ENCODE measurements at regions not wholly inside any gene's neighbourhood (a gene's known extent, or its start where the extent isn't known, plus 50 kb on each side); places are given as distances from the start of the nearest gene placed in this dataset.

GRCh38 chr12:28859551-28859950 is 289.5 kb upstream of the FAR2 start:
- intact Hi-C loops (cut with DNase I), result no loop called here
- no peak for DNase-seq
- no peaks in the 10 kb centered on the region for H3K27me3 ChIP-seq
- no peaks in the 10 kb centered on the region for H3K36me3 ChIP-seq
- no peak for TF ChIP-seq POLR2A (IDR thresholded peaks at IDR 0.05)
- TF ChIP-seq CTCF (IDR thresholded peaks at IDR 0.05), result no peak
- 73 to 88% methylated on average over 2 of the region's 2 CpGs for WGBS, 2 donors
- H3K27ac ChIP-seq, result no peak overlapping the region
- H3K4me3 ChIP-seq, result no peak overlapping the region
- no peaks in the 10 kb centered on the region for H3K4me1 ChIP-seq
- no peaks in the 10 kb centered on the region for H3K9me3 ChIP-seq

GRCh38 chr12:28865776-28866175 is 283.3 kb upstream of the FAR2 start:
- H3K9me3 ChIP-seq, result no peaks in the 10 kb centered on the region
- intact Hi-C loops (cut with DNase I), result no loop called here
- H3K27ac ChIP-seq, result no peak overlapping the region
- DNase-seq, result no peak
- H3K36me3 ChIP-seq, result no peaks in the 10 kb centered on the region
- no peak for TF ChIP-seq POLR2A (IDR thresholded peaks at IDR 0.05)
- no peaks in the 10 kb centered on the region for H3K27me3 ChIP-seq
- WGBS, 2 donors, result 53 to 55% methylated on average over 4 of the region's 4 CpGs
- peaks cover 0 to under 1% (median 0%) of the 10 kb centered on the region in 3 donors for H3K4me1 ChIP-seq
- H3K4me3 ChIP-seq, result no peak overlapping the region

- peaks cover 0 to 5% (median 0%) of the 10 kb centered on the region in 3 donors for H3K4me1 ChIP-seq
- intact Hi-C loops (cut with DNase I), result no loop called here
- WGBS, 2 donors, result 56 to 60% methylated on average over 3 of the region's 3 CpGs
- no peak overlapping the region for H3K27ac ChIP-seq
- no peaks in the 10 kb centered on the region for H3K27me3 ChIP-seq
- no peaks in the 10 kb centered on the region for H3K36me3 ChIP-seq
- TF ChIP-seq CTCF (IDR thresholded peaks at IDR 0.05) (no peak), POLR2A (IDR thresholded peaks at IDR 0.05) (no peak)
- no peak overlapping the region for H3K4me3 ChIP-seq
- no peaks in the 10 kb centered on the region for H3K9me3 ChIP-seq
- no peak for DNase-seq
Measured at GRCh38 chr12:28866296-28866695, 282.8 kb upstream of the FAR2 start.

GRCh38 chr12:28866715-28867503 is 282.2 kb upstream of the FAR2 start:
- no peak for TF ChIP-seq POLR2A (IDR thresholded peaks at IDR 0.05)
- TF ChIP-seq CTCF (IDR thresholded peaks at IDR 0.05), result no peak
- Histone ChIP-seq H3K9me3 (no peaks in the 10 kb centered on the region), H3K4me3 (no peak overlapping the region), H3K27me3 (no peaks in the 10 kb centered on the region), H3K36me3 (no peaks in the 10 kb centered on the region), H3K27ac (no peak overlapping the region), H3K4me1 (peaks cover 0 to 5% (median 0%) of the 10 kb centered on the region in 3 donors)
- no peak for DNase-seq
- WGBS, 2 donors, result 64 to 83% methylated on average over 7 of the region's 7 CpGs
- intact Hi-C loops (cut with DNase I), result no loop called here

- Histone ChIP-seq H3K9me3 (no peaks in the 10 kb centered on the region), H3K27ac (no peak overlapping the region), H3K36me3 (no peaks in the 10 kb centered on the region), H3K4me3 (no peak overlapping the region), H3K27me3 (no peaks in the 10 kb centered on the region), H3K4me1 (peaks cover 0 to 5% (median 0%) of the 10 kb centered on the region in 3 donors)
- no peak for TF ChIP-seq POLR2A (IDR thresholded peaks at IDR 0.05)
- TF ChIP-seq CTCF (IDR thresholded peaks at IDR 0.05), result no peak
- 81 to 89% methylated on average over 5 of the region's 5 CpGs for WGBS, 2 donors
- intact Hi-C loops (cut with DNase I), result no loop called here
- DNase-seq, result no peak
Measured at GRCh38 chr12:28868414-28868813, 280.7 kb upstream of the FAR2 start.

All from esophagus squamous epithelium (tissue), 5 donors.